GM12801 (cell line): ENCODE measurements at regions not wholly inside any gene's neighbourhood (a gene's known extent, or its start where the extent isn't known, plus 50 kb on each side); places are given as distances from the start of the nearest gene placed in this dataset.

Experiments
- CTCF ChIP-seq: IDR thresholded peaks from one replicate; pipeline ENCODE4 v1.5.1; 2011; ENCODE audit warnings: control low read depth; ENCODE audit not compliant: insufficient read length; ENCODE audit errors: extremely low read depth

- no peak for TF ChIP-seq CTCF
Measured at GRCh38 chr15:69795601-69796000, 302.1 kb downstream of the TLE3 start.

- no peak for TF ChIP-seq CTCF
Measured at GRCh38 chr15:69797051-69797595, 300.6 kb downstream of the TLE3 start.

- TF ChIP-seq CTCF = no peak
Measured at GRCh38 chr15:69797615-69798014, 300.1 kb downstream of the TLE3 start.

- TF ChIP-seq CTCF = no peak
Measured at GRCh38 chr15:69798481-69799250, 299.1 kb downstream of the TLE3 start.

- TF ChIP-seq CTCF = no peak
Measured at GRCh38 chr15:69801144-69801543, 296.6 kb downstream of the TLE3 start.

GRCh38 chr15:69802432-69802831 lies 295.3 kb downstream of the TLE3 start:
- no peak for TF ChIP-seq CTCF

- no peak for TF ChIP-seq CTCF
Measured at GRCh38 chr15:69804786-69805185, 292.9 kb downstream of the TLE3 start.
